GM19438 (cell line): ENCODE measurements at regions not wholly inside any gene's neighbourhood (a gene's known extent, or its start where the extent isn't known, plus 50 kb on each side); places are given as distances from the start of the nearest gene placed in this dataset.

Source experiments
- ATAC-seq: cut with Tn5 transposase; IDR thresholded peaks from one replicate; pipeline ENCODE4 v1.9.1; 2021; ENCODE audit warnings: low read depth; ENCODE audit not compliant: unreplicated experiment

DNA sequence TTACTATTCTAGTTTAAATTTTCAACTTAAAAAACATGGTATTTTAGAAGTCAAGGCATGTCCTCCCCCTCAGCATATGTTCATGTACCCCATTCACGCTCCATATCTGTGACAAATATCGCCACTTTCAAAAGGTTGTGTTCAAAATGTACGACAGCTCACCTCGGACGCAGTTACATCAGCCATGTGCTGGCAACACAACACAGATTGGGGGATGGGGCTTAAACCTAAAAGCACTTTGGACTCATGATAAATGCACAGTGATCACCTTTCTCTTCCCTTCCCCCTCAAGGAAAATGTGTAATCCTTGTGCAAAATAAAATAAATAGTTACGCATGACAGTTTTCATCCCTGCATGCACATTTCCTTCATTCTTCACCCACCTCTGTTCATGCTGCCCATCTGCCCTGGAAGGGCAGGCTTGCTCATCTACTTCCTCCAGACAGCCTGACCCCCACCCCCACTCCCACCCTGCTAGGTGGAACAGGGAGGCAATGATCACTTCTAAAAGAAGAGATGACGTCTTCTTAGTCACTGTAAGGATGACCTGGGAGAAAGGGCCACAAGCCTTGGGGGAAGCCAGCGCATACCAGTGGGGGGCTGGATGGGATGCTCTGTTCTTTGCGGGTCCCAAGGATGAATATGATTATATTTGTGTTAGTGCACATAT is 271.4 kb upstream of the SEMA6D start:
- ATAC-seq: no peak

DNA sequence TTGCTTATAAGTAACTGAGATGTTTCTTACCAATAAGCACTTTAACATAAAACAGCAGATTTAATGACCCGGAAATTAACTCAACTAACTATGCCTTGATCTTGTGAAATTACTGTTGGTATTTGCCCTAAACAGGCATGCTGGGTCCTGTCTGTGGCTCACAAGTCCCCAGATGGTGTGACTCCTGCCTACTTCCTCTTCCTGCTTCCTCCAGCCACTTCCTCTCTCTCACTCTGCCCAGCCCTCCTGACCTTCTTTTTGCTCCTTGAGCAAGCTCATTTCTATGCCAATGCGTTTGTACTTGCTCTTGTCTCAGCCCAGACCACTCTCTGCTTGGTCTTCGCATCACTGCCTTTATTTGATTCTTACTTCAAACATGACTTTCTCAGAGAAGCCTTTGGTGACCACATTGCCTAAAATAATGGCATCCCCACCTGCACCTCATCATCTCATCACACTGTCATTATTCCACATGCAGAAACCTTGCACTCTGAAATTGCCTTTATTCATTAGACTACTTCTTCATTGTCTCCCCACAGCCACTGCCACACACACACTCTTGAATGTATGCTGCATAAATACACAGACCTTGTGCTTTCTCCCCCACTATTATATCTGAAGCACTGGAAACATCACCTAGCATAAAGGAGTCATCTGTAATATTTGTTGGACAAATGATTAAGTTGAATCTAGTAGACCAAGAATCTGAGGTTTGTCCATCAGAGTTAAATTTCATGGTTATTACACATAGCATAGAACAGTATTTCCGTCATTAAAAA is 256.3 kb upstream of the SEMA6D start:
- no peak for ATAC-seq

DNA sequence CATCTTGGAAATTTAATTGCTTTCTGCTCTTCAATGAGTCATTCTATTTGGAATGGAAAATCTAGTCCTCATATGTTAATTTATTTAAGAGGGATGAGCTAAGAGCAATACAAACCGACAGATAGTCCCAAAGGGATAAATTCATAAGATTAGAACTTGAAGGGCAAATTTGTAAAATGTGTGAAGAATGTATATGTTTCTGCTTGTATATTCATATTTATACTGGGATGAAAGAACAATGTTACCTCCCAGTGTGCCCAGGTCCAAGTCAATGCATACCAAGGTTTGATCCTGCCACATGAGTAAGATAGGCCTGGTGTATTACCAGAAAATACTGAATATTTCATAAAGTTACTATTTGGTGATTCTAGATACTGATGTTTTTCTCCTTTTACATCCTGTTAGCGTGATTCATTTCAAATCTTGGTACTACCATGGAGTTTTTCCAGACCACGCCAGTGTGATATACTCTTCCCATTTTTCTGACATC is 255.6 kb upstream of the SEMA6D start:
- no peak for ATAC-seq

DNA sequence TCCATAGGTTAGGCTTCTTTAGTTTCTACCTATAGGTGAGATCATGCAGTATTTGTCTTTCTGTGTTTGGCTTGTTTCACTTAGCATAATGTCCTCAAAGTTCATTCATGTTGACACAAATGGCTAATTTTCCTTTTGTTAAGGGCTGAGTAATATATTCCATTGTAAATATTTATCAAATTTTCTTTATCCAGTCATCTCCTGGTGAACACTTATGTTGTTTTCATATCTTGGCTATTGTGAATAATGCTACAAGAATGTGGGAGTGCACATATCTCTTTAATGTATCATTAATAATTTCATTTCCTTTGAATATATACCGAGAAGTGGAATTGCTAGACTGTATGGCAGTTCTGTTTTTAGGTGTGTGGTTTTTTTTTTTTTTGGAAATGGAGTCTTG is 250.9 kb upstream of the SEMA6D start:
- no peak for ATAC-seq

DNA sequence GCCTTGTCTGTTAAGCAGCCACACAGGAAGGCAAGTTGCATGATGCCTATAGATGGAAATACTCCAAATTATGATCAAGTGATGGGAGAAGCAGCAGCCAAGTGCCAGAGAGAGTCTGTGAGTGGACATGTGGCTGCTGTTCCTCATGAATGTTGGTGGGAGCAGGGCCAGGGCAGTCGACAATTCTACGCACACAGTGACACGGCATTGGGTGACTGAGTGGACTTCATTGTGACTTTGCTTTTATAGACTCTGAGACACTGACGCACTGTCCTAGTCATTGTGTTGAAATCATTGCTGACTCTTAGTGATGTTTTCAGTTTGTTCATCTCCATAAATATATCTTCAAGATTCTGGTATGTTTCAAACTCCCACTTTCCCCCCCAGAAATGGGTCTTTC is 246.3 kb upstream of the SEMA6D start:
- no peak for ATAC-seq

DNA sequence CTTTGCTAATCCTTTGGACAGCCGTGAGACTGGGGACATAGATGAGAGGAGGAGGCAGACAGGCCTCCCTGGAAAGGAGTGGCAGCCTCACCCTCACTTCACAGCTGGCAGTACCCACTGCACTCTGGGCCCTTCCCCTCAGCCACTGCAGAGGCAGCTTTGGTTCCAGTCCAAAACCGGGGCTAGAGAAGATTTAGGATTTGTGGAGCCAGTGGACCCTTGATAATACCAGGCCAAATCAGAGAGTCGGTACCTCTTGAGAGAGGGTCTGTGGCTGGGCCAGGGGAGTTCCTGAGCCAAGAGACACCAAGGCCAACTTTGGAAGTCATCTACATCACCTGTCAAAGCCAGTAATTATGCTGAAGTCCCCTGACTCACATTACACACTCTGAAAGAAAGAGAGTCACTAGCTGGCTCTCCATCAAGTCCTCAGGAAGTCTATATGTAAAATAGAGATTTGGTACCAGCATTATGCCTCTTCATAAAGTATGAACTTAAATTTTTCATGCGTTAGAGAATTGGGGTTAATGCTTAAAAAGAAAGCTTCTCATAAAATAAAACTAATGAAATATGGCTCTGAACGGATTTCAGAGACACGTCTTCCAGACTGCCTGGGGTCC is 244.1 kb upstream of the SEMA6D start:
- ATAC-seq: no peak

DNA sequence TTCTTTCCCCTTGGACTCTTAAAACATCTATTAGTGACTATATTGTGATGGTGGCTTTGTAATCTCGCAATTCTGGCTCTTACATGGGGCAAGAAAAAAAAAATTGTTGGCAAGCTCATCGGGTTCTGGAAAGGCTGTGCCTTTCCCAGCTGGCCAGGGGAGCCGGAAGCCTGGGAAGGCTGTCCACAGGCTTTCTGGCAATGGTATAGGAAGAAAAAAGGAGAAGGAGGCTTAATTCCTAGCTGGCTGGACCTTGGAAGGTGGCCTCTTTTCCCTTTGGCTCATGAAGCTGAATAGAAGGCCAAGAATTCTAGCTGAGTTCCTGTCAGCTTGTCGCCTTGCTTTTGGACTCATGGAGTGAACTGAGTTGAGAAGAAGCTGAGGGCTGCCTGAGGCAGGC is 243.5 kb upstream of the SEMA6D start:
- no peak for ATAC-seq

DNA sequence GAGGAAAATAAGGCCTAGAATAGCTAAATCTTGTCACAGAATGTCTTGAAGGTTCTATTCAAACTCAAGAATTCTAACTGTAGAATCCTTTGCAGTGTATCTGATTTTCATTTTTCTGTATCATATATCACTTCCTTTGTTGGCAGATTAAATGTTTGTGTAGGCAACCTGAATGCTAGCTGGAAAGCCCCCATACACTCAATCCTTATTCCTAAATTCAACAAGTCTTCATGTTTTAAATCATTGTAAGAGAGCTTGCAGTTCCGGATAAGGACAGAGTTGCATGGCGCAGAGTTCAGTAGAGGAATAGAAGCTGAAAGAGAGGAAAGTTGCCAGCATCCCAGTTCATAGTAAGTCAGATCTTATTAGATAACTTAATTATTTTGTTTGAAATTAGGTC is 242.0 kb upstream of the SEMA6D start:
- ATAC-seq: no peak

DNA sequence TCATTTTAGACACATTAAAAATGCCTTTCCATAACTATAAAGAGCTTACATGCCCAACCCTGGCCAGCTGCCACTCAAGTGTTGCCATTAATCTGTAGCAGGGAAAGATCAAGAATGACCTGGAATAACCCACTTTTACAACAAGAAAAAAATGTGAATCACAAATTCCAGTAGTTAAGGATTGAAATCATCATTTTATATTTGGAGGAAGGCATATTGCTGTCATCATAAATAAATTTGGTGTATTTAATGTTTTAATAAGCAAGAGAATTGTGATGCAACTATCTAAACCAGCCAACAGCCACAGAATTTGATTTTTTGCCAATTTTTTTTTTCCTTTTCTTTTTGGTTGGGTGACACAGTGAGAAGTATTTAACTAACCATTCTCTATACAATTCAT is 240.0 kb upstream of the SEMA6D start:
- ATAC-seq: no peak

DNA sequence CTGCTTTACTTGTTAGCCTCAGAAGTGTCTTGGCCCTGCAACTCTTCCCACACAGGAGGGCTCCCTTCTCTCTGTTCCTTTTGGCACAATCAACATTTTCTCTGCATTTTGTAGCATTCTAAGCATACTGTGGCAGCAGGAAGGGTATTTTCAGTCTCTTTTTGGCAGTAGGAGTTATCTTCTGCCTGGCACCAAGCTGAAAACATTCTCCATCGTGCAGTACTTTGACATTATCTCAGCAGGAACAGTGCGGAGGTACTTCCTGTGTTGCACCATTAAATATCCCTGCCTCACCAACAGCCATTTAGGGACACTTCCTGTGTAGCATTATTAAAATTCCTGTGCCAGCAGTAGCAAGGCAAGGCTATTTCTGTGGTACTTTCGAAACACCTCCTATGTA is 233.2 kb upstream of the SEMA6D start:
- no peak for ATAC-seq

DNA sequence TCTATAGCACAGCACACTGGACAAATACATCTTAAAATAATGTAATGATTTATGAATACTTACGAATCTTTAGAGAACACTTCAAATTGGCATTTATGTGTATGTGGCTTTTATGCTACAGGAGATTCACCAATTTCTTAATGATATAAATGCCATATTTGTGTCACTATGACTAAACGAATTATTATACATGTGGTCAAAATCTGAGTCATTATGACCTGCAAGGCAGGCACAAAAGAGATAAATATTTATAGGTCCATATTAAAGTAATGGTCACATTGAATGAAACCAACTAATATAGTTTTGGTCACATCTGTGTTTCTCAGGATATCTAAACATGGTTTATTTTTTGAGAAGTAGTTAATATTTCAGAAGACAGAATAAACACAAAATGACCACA is 232.3 kb upstream of the SEMA6D start:
- no peak for ATAC-seq

DNA sequence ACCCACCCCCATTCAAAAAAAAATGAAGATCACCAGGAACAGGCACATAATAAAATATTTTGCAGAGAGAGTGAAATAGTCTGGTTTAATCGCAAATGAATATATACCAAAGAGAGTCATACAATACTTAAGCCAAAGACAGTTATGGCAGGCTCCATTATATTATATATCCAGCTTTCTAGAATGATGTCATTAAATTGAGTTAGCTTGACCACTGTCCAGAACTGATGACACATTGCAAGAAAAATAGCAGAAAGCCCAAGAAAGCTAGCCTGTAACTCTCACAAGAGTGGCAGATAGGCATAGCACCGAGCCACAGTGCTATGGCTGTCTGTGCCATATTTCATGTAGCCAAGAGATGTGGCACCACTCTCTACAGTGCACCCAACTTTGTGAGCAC is 231.9 kb upstream of the SEMA6D start:
- ATAC-seq: no peak

DNA sequence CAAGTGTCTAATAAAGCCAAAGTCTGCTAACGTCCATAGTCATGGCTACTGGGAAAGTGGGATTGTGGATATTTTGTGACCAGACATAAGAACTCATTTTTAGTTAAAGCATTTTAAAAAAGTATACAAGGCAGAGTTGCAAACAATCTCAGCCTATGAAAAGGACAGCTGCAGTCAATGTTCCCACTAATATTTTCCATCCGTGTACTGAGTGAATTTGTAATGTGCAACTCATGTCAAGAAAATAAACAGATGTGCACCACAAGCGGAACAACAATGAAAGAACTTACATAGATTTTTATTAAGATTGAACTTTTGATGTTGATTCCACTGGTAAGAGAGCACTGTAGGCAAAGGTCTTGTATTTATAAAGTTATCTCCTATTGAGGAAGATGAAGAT is 231.3 kb upstream of the SEMA6D start:
- ATAC-seq: no peak

DNA sequence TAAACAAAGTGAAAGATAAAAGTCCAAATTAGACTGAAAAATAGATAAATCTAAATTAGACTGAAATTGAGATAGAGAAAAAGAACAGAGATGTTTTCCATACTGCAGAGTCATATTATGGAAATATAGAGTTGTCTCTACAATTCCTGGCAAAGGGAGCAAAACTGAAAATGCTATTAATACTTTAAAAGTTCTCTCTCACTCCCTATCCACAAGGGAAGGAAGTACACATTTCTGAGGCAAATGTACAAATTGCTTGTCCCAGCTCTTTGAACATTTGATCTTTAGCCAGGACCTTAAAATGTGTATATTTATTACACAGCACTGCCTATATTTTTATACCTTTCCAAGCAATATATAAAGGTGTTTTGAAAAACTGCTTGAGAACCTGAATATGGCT is 225.1 kb upstream of the SEMA6D start:
- no peak for ATAC-seq

DNA sequence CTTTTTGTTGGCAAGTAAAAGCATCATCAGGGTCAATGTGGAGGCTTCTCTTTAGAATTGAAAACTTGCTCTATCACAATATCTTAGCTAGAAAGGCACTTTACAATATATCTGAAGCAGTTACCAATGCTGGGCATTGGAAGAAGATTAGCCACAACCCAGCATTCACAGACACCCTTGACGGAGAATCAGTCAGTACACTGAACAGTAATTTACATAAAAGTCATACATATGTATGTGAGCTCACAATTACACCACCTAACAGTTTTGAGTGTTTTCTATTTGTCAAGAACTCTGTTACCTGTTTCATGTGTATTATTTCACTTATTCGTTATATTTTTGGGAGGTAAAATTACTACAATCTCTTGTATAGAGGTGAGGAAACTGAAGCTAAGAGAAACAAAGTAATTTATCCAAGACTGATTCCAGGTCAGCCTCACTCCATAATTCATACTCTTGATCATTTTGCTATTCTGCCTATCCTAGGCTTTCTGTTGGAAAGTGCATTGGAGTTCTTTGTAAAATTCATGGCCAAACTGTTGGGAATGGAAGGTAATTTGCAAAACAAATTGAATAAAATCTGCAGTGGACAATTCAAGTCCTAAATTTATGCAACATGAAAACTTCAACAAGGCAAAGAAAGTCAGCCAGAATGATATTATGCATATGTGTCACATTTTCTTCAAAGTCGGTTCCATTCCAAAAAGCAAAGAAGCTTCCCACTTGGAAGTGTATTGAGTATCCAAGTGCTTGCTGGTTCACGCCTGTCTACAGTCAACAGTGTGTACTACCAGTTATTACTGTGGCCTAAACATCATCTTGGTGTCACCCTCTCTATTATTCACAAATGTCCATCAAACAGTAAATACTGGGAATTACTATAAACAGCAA is 223.7 kb upstream of the SEMA6D start:
- no peak for ATAC-seq

DNA sequence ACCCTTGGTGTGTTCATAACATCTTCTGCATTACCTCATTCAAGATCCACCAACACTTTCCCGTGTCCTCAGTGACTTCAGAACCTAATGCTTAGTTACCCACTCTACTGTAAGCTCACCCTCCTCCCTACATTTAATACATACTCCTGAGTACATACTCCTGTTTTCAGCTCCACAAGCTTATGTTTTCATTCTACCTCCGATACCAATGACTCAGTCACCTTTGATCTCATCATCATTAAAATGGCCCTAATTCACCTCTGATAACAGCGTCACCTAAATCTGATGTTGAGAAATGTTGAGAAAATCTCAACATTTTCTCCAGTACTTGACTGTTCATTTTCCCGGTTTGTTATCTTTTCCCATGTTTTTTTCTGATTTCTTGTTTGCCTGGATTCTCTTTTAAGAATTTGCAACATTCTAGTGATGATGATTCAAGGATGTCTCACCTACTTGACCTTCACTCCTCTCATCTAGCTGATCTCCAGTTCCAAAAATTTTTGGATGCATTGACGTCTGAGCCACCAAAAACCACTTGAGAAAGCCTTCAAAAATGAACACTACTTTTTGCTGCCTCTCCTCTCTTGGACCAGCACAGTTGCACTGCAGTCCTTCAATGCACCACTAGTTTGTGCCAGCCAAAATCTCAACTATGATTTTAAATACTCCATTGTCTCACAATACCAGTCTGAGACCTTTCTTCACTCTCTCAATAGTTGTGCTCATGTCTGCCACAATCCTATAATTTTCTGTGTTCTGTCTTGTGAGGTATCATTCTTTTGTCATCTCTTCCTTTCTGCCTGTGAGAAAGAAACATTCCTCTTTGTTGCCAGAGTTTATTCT is 220.7 kb upstream of the SEMA6D start:
- ATAC-seq: no peak

DNA sequence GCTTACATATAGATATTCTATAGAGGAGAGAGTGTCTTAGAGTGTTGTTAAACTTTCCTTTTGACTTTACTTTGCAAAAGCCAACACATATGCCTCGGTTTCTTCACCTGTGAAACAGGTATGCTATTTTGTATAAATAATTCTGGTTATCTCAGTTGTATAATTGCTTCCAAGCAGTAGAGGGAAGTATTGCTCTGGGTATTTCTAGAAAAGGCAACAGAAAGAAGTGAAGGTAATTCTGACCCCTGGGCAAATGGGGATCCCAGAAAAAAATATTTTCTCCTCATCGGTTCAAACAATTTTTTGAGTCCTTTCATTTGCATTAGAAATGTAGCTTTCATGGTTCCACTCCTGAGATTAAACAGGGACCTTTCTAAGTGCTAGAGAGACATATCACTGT is 216.5 kb upstream of the SEMA6D start:
- ATAC-seq: no peak

DNA sequence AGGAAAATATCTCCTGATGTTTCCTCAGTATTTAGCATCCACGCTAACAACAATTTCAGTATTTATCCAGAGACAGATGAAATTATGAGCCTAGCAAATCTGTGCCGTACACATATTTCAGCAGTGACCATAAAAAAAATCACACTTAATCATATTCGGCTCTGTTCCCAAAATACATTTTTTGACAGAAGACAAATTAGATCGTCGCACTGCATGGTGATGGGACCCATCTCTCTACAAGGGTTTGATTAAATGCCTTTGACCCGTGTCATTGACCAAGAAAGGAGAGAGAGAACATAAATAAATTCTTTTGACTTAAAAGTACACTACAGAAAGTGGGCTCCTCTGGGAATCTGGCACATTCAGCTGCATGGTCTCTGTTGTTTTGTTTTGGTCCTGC is 215.3 kb upstream of the SEMA6D start:
- no peak for ATAC-seq

DNA sequence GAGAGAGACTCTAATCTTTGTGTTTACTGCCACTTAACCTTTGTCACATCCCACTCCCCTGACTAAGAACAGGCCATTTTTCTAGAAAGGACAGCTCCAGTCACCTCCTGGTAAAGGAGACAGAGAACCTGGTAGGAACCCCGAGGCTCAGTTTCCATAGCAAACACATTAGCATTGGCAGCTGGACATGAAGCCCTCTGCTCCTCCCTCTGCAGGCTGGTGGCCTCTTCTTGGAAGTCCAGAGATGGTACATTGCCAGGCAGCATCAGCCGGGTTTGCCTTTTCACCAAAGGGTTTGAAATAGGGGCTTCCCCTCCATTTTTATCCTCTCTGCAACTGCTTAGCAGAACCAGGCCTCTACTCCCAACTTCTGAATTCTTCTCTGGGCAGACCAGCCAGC is 213.4 kb upstream of the SEMA6D start:
- ATAC-seq: no peak
